Duodenal mucosa (tissue), 2 donors: ENCODE measurements at regions not wholly inside any gene's neighbourhood (a gene's known extent, or its start where the extent isn't known, plus 50 kb on each side); places are given as distances from the start of the nearest gene placed in this dataset.

ENCODE experiments used
- H3K27ac ChIP-seq: one replicate; pipeline ENCODE4 v1.7.0; 2013; ENCODE audit warnings: low read depth, low read length
- H3K27me3 ChIP-seq, 2 donors: one replicate each; pipeline ENCODE4 v1.7.0; 2013; ENCODE audit warnings: low read length in 2 of 2, control low read depth in 1 of 2; ENCODE audit not compliant: insufficient read depth in 2 of 2, control insufficient read depth in 1 of 2
- H3K36me3 ChIP-seq, 2 donors: one replicate each; pipeline ENCODE4 v1.7.0; 2013; ENCODE audit warnings: low read length in 2 of 2, control low read depth in 1 of 2; ENCODE audit not compliant: insufficient read depth in 2 of 2, control insufficient read depth in 1 of 2
- H3K4me1 ChIP-seq, 2 donors: one replicate each; pipeline ENCODE4 v1.7.0; 2013; ENCODE audit warnings: low read length in 2 of 2, control low read depth in 1 of 2; ENCODE audit not compliant: insufficient read depth in 2 of 2, control insufficient read depth in 1 of 2
- H3K4me3 ChIP-seq, 2 donors: one replicate each; pipeline ENCODE4 v1.7.0; 2013; ENCODE audit warnings: low read length in 2 of 2, low read depth in 1 of 2
- H3K9ac ChIP-seq, 2 donors: one replicate each; pipeline ENCODE4 v1.7.0; 2013; ENCODE audit warnings: low read length in 2 of 2, low read depth in 1 of 2
- H3K9me3 ChIP-seq, 2 donors: one replicate each; pipeline ENCODE4 v1.7.0; 2013; ENCODE audit warnings: low read length in 2 of 2, control low read depth in 1 of 2; ENCODE audit not compliant: control insufficient read depth in 1 of 2

GRCh38 chr1:220999872-221000863, 120.9 kb downstream of the HLX start:
- no peak overlapping the region for H3K27ac ChIP-seq
- H3K4me1 ChIP-seq = no peaks in the 10 kb centered on the region
- no peak overlapping the region for H3K9ac ChIP-seq
- no peaks in the 10 kb centered on the region for H3K36me3 ChIP-seq
- no peaks in the 10 kb centered on the region for H3K9me3 ChIP-seq
- no peaks in the 10 kb centered on the region for H3K27me3 ChIP-seq
- no peak overlapping the region for H3K4me3 ChIP-seq

- Histone ChIP-seq H3K9me3 (no peaks in the 10 kb centered on the region), H3K36me3 (no peaks in the 10 kb centered on the region), H3K27me3 (no peaks in the 10 kb centered on the region), H3K27ac (no peak overlapping the region), H3K9ac (no peak overlapping the region), H3K4me1 (no peaks in the 10 kb centered on the region), H3K4me3 (no peak overlapping the region)
These were observed 121.9 kb downstream of the HLX start for GRCh38 chr1:221001167-221001566.

DNA sequence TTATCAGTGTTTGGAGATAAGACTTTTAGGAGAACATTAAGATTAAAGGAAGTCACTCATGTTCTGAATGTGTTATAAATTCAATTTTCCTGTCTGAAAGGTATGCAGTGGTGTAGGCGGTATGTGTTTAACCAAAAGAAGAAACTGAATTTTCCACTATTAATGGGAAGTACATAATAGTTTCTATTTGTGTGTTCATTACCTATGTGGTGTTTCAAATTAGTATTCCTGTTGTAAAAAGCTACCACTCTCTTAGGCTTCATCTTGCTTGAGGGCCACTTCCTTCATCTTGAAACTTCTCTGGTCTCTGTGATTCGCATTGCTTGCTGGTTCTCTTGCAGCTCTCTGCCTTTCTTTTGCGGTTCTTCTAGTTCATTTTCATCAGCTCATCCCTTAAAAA, 123.4 kb downstream of the HLX start:
- no peaks in the 10 kb centered on the region for H3K9me3 ChIP-seq
- H3K27ac ChIP-seq = no peak overlapping the region
- H3K4me1 ChIP-seq = no peaks in the 10 kb centered on the region
- H3K4me3 ChIP-seq = no peak overlapping the region
- H3K27me3 ChIP-seq = no peaks in the 10 kb centered on the region
- H3K36me3 ChIP-seq = no peaks in the 10 kb centered on the region
- H3K9ac ChIP-seq = no peak overlapping the region

- no peak overlapping the region for H3K27ac ChIP-seq
- no peaks in the 10 kb centered on the region for H3K4me1 ChIP-seq
- no peak overlapping the region for H3K4me3 ChIP-seq
- no peaks in the 10 kb centered on the region for H3K36me3 ChIP-seq
- H3K9me3 ChIP-seq = no peaks in the 10 kb centered on the region
- H3K27me3 ChIP-seq = no peaks in the 10 kb centered on the region
- H3K9ac ChIP-seq = no peak overlapping the region
These were observed 131.9 kb downstream of the HLX start for GRCh38 chr1:221011145-221011544.

DNA sequence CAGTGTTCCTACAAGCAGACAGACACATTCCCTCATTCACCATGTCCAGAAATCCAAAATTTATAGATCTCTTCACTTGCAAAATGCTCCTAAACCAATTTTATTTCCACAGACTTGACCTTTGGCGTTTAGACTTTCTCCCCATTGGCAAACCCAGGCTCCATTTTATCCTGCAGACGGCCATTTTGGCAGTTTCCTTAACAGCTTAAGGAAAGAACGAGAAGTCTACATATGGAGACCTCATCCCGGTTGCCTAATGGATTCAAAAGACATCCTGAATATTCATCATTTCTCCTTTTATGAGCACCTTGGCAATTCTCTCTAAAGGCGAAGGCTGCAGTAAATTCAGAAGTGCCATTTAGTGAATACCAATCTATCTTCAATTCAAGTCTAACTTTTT, 132.9 kb downstream of the HLX start:
- Histone ChIP-seq H3K4me3 (no peak overlapping the region), H3K9ac (no peak overlapping the region), H3K9me3 (no peaks in the 10 kb centered on the region), H3K4me1 (no peaks in the 10 kb centered on the region), H3K27me3 (no peaks in the 10 kb centered on the region), H3K36me3 (no peaks in the 10 kb centered on the region), H3K27ac (no peak overlapping the region)

DNA sequence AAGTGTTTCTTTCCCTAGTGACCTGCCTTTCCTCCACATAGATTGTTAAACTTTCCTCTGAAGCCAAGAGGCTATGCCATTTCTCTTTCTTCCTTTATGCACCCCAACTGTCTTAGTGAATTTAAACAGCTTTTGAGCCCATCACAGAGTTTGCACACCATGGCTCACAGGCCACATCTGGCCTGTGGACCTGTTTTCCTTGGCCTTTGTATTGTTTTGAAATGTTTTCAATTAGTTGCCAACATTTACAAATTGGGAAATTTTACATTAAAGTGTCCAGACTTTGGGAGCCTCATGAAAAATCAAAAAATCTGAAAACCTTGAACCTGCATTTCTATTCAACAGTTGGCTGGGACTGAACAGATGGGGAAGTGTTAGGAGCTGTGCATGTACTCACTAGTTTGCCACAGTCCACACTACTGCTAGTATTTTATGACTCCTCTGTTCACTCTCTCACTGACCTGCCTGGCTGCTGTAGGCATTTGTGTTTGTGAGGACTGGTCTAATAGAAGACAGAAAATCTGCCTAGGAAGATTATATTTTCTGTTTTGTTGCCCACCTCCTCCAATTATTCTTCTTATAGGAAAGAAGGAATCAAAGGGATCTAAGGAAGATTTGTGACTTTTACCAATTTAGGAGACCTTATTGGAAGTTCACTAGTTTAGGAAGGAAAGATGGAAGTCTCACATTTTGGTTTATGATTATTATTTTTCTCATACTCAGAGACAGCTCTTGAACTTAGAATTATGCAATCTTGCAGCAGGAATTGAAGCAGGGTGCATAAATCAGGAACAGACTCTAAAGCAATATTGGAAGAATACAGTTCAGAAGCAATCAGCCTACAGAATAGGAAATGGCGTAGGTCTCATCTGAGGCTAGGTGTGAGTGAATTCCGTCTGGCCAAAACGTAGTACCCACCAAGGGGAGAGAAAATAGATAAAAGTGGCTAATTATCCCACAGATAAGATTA, 134.7 kb downstream of the HLX start:
- Histone ChIP-seq H3K9me3 (no peaks in the 10 kb centered on the region), H3K36me3 (no peaks in the 10 kb centered on the region), H3K27ac (no peak overlapping the region), H3K4me3 (no peak overlapping the region), H3K27me3 (no peaks in the 10 kb centered on the region), H3K9ac (no peak overlapping the region), H3K4me1 (no peaks in the 10 kb centered on the region)

- Histone ChIP-seq H3K9me3 (no peaks in the 10 kb centered on the region), H3K4me1 (no peaks in the 10 kb centered on the region), H3K27me3 (no peaks in the 10 kb centered on the region), H3K9ac (no peak overlapping the region), H3K36me3 (no peaks in the 10 kb centered on the region), H3K27ac (no peak overlapping the region), H3K4me3 (no peak overlapping the region)
These were observed 136.0 kb downstream of the HLX start for GRCh38 chr1:221015159-221015790.

DNA sequence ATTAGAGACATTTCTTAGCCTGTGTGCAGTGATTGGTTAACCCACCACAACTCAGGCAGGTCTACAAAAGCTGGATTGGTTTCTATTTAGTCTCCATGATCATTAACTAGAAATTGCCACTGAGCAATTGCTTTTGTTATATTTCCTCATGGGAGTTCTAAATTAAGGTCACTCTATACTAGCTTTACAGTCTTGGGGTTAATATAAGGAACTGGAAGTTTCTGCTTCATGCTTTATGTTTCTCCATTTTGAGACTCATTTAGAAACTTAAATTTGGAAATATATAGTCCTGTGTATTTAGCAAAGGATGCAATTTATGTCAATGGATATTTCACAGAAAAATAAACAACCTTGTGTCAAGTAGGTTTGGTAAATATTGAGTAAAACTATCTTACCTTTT, 137.5 kb downstream of the HLX start:
- no peaks in the 10 kb centered on the region for H3K4me1 ChIP-seq
- H3K9ac ChIP-seq = no peak overlapping the region
- H3K4me3 ChIP-seq = no peak overlapping the region
- H3K36me3 ChIP-seq = no peaks in the 10 kb centered on the region
- no peaks in the 10 kb centered on the region for H3K27me3 ChIP-seq
- H3K9me3 ChIP-seq = no peaks in the 10 kb centered on the region
- no peak overlapping the region for H3K27ac ChIP-seq

DNA sequence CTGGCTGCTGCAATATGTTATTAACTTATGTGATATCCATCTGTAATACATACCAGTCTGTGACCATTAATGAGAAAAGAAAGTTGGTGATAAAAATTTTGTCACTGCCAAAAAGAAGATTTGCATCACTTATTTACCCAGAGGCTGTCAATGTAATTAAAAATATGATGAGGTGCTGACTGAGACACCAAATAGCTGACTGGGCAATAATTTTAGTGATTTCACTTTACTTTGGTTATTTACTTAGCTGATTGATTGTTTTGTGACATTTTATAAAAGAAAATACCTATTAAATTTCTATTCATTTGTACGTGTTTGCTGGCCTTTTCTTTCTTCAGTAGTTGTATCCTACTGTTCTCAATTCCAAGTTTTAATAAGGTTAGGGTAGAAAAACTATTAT, 139.2 kb downstream of the HLX start:
- no peaks in the 10 kb centered on the region for H3K9me3 ChIP-seq
- H3K4me3 ChIP-seq = no peak overlapping the region
- H3K27me3 ChIP-seq = no peaks in the 10 kb centered on the region
- H3K27ac ChIP-seq = no peak overlapping the region
- no peaks in the 10 kb centered on the region for H3K4me1 ChIP-seq
- no peak overlapping the region for H3K9ac ChIP-seq
- no peaks in the 10 kb centered on the region for H3K36me3 ChIP-seq
